ENCODE measurements at regions not wholly inside any gene's neighbourhood (a gene's known extent, or its start where the extent isn't known, plus 50 kb on each side); places are given as distances from the start of the nearest gene placed in this dataset.

DNA sequence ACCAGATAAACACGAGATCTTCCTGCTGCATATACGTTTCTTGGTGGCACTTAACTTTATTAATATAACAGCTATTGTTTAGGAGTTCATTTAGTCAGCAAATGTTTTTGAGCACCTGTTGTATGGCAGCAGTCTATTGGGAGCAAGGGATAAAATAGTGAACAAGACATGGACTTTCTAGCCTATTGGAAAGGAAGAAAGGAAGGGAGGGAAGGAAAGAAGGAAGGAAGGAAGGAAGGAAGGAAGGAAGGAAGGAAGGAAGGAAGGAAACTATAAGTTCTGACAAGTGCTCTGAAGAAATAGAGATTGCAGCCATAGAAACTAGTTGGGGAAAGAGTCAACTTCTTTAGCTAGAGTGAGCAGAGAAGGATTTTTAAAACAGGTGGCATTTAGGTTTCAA, 149.1 kb upstream of the STARD13 start:
- TF ChIP-seq CEBPB (IDR thresholded peaks at IDR 0.05; ENCODE audit: borderline replicate concordance in 1 of 2, low read depth in 2 of 2, low read length in 2 of 2) (no peak), RFX5 (IDR thresholded peaks at IDR 0.05; ENCODE audit: low read depth, low read length) (no peak), FOS (IDR thresholded peaks at IDR 0.05; ENCODE audit: borderline replicate concordance, extremely low read depth, insufficient read length) (no peak), ZNF274 (IDR thresholded peaks at IDR 0.05; ENCODE audit: insufficient read depth, insufficient read length) (no peak)
- TF ChIP-seq, protein P1, sequence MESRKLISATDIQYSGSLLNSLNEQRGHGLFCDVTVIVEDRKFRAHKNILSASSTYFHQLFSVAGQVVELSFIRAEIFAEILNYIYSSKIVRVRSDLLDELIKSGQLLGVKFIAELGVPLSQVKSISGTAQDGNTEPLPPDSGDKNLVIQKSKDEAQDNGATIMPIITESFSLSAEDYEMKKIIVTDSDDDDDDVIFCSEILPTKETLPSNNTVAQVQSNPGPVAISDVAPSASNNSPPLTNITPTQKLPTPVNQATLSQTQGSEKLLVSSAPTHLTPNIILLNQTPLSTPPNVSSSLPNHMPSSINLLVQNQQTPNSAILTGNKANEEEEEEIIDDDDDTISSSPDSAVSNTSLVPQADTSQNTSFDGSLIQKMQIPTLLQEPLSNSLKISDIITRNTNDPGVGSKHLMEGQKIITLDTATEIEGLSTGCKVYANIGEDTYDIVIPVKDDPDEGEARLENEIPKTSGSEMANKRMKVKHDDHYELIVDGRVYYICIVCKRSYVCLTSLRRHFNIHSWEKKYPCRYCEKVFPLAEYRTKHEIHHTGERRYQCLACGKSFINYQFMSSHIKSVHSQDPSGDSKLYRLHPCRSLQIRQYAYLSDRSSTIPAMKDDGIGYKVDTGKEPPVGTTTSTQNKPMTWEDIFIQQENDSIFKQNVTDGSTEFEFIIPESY (IDR thresholded peaks at IDR 0.05): no peak
- TF ChIP-seq, protein P2, sequence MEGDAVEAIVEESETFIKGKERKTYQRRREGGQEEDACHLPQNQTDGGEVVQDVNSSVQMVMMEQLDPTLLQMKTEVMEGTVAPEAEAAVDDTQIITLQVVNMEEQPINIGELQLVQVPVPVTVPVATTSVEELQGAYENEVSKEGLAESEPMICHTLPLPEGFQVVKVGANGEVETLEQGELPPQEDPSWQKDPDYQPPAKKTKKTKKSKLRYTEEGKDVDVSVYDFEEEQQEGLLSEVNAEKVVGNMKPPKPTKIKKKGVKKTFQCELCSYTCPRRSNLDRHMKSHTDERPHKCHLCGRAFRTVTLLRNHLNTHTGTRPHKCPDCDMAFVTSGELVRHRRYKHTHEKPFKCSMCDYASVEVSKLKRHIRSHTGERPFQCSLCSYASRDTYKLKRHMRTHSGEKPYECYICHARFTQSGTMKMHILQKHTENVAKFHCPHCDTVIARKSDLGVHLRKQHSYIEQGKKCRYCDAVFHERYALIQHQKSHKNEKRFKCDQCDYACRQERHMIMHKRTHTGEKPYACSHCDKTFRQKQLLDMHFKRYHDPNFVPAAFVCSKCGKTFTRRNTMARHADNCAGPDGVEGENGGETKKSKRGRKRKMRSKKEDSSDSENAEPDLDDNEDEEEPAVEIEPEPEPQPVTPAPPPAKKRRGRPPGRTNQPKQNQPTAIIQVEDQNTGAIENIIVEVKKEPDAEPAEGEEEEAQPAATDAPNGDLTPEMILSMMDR (IDR thresholded peaks at IDR 0.05 in 2 of 3, conservative IDR thresholded peaks at IDR 0.05 in 1 of 3; ENCODE audit: control insufficient read depth in 2 of 3, extremely low read depth in 1 of 3, insufficient read depth in 1 of 3, low read depth in 3 of 3, low read length in 3 of 3): no peak
- TF ChIP-seq, protein P3, sequence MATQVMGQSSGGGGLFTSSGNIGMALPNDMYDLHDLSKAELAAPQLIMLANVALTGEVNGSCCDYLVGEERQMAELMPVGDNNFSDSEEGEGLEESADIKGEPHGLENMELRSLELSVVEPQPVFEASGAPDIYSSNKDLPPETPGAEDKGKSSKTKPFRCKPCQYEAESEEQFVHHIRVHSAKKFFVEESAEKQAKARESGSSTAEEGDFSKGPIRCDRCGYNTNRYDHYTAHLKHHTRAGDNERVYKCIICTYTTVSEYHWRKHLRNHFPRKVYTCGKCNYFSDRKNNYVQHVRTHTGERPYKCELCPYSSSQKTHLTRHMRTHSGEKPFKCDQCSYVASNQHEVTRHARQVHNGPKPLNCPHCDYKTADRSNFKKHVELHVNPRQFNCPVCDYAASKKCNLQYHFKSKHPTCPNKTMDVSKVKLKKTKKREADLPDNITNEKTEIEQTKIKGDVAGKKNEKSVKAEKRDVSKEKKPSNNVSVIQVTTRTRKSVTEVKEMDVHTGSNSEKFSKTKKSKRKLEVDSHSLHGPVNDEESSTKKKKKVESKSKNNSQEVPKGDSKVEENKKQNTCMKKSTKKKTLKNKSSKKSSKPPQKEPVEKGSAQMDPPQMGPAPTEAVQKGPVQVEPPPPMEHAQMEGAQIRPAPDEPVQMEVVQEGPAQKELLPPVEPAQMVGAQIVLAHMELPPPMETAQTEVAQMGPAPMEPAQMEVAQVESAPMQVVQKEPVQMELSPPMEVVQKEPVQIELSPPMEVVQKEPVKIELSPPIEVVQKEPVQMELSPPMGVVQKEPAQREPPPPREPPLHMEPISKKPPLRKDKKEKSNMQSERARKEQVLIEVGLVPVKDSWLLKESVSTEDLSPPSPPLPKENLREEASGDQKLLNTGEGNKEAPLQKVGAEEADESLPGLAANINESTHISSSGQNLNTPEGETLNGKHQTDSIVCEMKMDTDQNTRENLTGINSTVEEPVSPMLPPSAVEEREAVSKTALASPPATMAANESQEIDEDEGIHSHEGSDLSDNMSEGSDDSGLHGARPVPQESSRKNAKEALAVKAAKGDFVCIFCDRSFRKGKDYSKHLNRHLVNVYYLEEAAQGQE (IDR thresholded peaks at IDR 0.05; ENCODE audit: low read depth, low read length): no peak

Data from GM12878 (cell line).